ENCODE measurements at regions not wholly inside any gene's neighbourhood (a gene's known extent, or its start where the extent isn't known, plus 50 kb on each side); places are given as distances from the start of the nearest gene placed in this dataset.

DNA sequence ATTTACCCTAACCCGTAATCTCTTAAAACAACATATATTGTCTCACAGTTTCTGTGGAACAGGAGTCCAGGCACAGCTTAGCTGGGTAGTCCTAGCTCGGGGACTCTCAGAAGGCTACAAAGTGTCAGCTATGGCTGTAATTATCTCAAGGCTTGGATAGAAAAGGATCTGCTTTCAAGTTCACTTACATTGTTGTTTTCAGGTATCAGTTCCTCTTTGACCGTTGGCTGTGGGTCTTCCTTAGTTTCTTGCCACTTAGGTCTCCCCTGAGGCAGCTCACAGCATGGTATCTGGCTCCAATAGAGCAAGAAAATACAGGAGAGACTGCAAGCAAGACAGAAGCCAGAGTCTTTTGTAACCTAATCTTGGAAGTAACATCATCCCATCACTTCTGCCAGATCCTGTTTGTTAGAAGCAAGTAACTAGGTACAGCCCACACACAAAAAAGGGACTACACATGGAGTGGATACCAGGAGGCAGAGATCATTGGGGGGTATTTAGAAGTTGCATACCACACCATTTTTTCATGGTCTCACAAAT, 137.0 kb downstream of the MAGEB5 start:
- TF ChIP-seq, protein P1, sequence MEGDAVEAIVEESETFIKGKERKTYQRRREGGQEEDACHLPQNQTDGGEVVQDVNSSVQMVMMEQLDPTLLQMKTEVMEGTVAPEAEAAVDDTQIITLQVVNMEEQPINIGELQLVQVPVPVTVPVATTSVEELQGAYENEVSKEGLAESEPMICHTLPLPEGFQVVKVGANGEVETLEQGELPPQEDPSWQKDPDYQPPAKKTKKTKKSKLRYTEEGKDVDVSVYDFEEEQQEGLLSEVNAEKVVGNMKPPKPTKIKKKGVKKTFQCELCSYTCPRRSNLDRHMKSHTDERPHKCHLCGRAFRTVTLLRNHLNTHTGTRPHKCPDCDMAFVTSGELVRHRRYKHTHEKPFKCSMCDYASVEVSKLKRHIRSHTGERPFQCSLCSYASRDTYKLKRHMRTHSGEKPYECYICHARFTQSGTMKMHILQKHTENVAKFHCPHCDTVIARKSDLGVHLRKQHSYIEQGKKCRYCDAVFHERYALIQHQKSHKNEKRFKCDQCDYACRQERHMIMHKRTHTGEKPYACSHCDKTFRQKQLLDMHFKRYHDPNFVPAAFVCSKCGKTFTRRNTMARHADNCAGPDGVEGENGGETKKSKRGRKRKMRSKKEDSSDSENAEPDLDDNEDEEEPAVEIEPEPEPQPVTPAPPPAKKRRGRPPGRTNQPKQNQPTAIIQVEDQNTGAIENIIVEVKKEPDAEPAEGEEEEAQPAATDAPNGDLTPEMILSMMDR (conservative IDR thresholded peaks at IDR 0.05; ENCODE audit: low read length), result no peak
- DNase-seq (ENCODE audit: low read depth), result no peak
- no peak overlapping the region for H3K4me3 ChIP-seq (ENCODE audit: low read length)

DNA sequence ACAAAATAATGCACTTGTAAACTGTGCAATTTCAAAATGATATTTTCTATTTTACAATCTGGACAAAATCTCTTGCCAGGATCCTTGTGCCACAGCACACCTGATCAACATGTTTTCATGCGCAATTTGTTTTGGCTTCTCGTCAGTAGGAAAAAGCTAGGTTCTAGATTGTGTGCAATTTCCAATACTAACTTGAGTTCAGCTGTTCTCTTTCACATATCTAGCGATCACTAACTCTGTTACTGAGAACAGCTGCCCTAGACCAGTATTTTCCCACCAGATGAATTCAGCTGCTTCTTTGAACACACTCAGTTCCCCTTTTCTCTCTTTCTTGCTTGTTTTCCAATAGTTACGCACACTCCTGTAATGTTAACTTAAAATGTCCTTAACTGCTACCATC, 131.2 kb downstream of the MAGEB5 start:
- H3K4me3 ChIP-seq (ENCODE audit: low read length), result no peak overlapping the region
- DNase-seq (ENCODE audit: low read depth), result no peak
- TF ChIP-seq, protein P1 (conservative IDR thresholded peaks at IDR 0.05; ENCODE audit: low read length), result no peak

DNA sequence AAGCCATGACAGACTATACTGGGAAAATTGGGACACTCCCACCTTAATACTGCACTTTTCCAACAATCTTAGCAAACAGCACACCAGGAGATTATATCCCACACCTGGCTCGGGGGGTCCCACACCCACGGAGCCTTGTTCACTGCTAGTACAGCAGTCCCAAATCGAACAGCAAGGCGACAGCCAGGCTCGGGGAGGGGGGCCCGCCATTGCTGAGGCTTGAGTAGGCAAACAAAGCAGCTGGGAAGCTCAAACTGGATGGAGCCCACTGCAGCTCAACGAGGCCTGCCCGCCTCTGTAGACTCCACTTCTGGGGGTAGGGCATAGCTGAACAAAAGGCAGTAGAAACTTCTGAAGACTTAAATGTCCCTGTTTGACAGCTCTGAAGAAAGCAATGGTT, 118.3 kb downstream of the MAGEB5 start:
- no peak overlapping the region for H3K4me3 ChIP-seq (ENCODE audit: low read length)
- TF ChIP-seq, protein P1 (conservative IDR thresholded peaks at IDR 0.05; ENCODE audit: low read length), result no peak
- DNase-seq (ENCODE audit: low read depth), result no peak

- TF ChIP-seq, protein P1 (conservative IDR thresholded peaks at IDR 0.05; ENCODE audit: low read length), result no peak
- H3K4me3 ChIP-seq (ENCODE audit: low read length), result no peak overlapping the region
- no peak for DNase-seq (ENCODE audit: low read depth)
Observed at GRCh38 chrX:26328608-26329319, 112.8 kb downstream of the MAGEB5 start.

- DNase-seq (ENCODE audit: low read depth), result no peak
- no peak overlapping the region for H3K4me3 ChIP-seq (ENCODE audit: low read length)
- TF ChIP-seq, protein P1 (conservative IDR thresholded peaks at IDR 0.05; ENCODE audit: low read length), result no peak
Observed at GRCh38 chrX:26309262-26309661, 93.3 kb downstream of the MAGEB5 start.

GRCh38 chrX:26295425-26295824, 79.5 kb downstream of the MAGEB5 start:
- no peak overlapping the region for H3K4me3 ChIP-seq (ENCODE audit: low read length)
- TF ChIP-seq, protein P1 (conservative IDR thresholded peaks at IDR 0.05; ENCODE audit: low read length), result no peak
- DNase-seq (ENCODE audit: low read depth), result no peak

DNA sequence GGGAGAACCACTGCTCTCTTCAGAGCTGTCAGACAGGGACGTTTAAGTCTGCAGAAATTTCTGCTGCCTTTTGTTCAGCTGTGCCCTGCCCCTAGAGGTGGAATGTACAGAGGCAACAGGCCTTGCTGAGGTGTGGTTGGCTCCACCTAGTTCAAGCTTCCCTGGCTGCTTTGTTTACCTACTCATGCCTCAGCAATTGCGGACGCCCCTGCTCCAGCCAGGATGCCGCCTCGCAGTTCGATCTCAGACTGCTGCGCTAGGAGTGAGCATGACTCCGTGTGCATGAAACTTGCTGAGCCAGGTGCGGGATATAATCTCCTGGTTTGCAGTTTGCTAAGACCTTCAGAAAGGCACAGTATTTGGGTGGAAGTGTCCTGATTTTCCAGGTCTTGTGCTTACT, 70.9 kb downstream of the MAGEB5 start:
- H3K4me3 ChIP-seq (ENCODE audit: low read length), result no peak overlapping the region
- DNase-seq (ENCODE audit: low read depth), result no peak
- TF ChIP-seq, protein P1 (conservative IDR thresholded peaks at IDR 0.05; ENCODE audit: low read length), result no peak
